Endothelial cell of hepatic sinusoid (primary cell): ENCODE measurements at regions not wholly inside any gene's neighbourhood (a gene's known extent, or its start where the extent isn't known, plus 50 kb on each side); places are given as distances from the start of the nearest gene placed in this dataset.
"Not testable (repeated sequence)": the region's sequence is repeated elsewhere in the genome, so short reads cannot be mapped to it uniquely, and the experiment has no call there.

Experiments
- in situ Hi-C: cut with HindIII; loops from 2 replicates; pipeline ENCODE4 v1.10.0; 2017; ENCODE audit warnings: low sequenced_read_pairs

GRCh38 chr4:166153548-166153947, 280.5 kb downstream of the TLL1 start:
- in situ Hi-C loops: no loop called here

DNA sequence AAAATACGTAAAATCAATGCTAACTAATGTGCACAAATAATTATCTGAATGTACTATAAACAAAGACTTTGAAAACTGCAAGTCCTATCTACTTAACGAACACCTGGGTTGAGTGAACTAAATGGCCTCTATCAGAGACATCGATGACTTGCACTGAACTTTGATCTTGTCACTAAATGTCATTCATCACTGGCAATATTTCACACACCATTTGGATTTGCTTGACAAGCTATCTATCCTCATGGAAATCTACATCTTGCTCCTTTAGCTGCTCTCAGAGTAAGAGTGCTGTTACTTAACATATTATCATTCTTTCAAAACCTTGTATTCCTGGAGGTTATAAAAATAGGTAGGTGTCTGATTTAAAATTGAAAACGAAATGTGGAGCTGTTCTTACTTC, 289.3 kb downstream of the TLL1 start:
- in situ Hi-C loops: no loop called here

GRCh38 chr4:166165829-166166420, 292.9 kb downstream of the TLL1 start:
- in situ Hi-C loops: no loop called here

DNA sequence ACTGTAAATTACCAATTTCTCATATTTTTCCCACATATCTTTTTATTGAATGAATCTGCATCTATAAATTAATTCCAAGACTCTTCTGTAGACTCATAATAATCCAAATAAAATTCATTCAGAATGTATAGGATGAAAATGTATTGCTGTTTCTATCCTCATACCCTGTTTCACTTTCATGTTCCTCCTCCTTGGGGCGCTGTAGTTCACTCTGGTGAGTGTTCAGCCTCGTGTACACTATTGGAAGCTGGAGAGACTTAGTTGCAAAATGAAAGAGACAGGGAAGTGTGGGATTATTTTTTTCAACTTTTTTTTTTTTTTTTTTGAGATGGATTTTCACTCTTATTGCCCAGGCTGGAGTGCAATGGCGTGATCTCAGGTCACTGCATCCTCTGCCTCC, 296.1 kb downstream of the TLL1 start:
- in situ Hi-C loops: no loop called here

- in situ Hi-C loops: no loop called here
These were observed 299.6 kb downstream of the TLL1 start for GRCh38 chr4:166172619-166173018.

- in situ Hi-C loops: no loop called here
These were observed 301.9 kb downstream of the TLL1 start for GRCh38 chr4:166174717-166175490.

GRCh38 chr4:166182145-166182544, 309.1 kb downstream of the TLL1 start:
- in situ Hi-C loops: no loop called here

DNA sequence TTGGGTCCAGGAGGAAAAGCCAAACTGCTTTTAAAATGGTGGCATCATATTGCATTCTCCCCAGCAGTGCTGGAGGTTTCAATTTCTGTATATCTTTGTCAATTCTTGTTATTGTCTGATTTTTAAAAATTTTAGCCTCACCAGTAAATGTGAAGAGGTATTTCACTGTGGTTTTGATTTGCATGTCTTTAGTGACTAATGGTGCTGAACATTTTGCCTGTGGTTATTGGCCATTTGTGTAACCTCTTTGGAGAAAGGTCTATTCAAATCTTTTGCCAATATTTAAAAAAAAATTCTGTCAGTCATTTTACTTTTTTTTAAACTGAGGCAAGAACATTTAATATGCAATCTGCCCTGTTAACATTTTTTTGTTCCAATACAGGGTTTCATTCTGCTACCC, 322.1 kb downstream of the TLL1 start:
- in situ Hi-C loops: no loop called here

DNA sequence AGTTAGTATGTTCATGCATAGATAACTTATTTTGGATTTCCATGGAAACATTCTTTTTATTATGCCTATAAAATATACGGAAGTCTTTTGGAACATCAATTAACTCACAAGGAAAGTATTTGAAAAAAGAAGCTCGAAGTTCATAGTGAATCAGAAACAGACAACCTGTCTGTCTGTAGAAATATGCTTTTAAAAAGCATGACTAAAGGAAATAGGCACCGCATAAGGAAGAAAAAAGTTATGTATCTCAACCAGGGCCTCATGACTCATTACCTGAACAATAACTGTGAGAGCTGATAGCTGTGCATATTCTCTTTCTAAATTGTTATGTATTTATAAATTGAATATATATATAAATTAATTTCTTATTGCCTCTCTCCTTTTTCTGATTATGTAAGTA, 324.1 kb downstream of the TLL1 start:
- in situ Hi-C loops: no loop called here

GRCh38 chr4:166198041-166198440, 325.0 kb downstream of the TLL1 start:
- in situ Hi-C loops: no loop called here

- in situ Hi-C loops: no loop called here
These were observed 325.7 kb downstream of the TLL1 start for GRCh38 chr4:166198516-166199310.

GRCh38 chr4:166202991-166203390, 330.0 kb downstream of the TLL1 start:
- in situ Hi-C loops: no loop called here

- in situ Hi-C loops: not testable (repeated sequence)
These were observed 339.3 kb downstream of the TLL1 start for GRCh38 chr4:166212326-166212725.

DNA sequence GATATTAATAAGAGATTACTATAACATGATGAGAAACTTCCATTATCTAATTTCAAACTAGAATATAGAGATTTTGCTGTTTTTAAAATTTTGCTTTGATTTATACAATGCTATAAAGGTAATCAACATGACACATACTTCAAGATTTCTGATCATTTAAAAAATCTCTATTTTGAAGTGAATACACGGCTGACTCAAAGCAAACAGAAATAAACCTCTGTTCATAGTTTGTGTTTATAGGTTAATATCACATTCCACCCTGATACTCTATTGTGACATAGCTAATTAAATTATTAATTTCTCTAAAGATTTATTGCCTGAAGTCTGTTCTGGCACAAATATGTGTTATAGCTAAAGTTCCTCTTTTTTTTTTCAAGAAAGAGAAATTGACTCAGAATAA, 349.2 kb downstream of the TLL1 start:
- in situ Hi-C loops: no loop called here

DNA sequence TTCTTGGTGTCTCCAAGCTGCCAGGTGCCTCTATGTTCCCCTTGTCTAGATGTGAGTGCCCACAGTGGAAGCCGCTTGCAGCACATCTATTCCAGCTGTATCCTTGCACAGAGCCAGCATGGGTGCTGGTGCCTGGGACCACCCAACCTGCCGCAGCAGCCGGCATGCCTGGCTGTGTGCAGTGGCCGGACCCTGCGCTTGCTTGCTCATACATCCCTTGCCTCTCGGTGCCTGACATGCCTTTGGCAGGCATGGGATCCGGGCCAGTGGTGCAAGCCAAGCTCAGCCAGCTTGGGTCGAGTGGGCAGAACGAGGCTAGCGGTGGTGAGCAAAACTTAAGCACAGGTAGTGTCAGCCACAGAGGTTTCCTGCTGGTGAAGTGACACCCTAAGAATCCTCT, 355.1 kb downstream of the TLL1 start:
- in situ Hi-C loops: no loop called here

- in situ Hi-C loops: no loop called here
These were observed 356.8 kb downstream of the TLL1 start for GRCh38 chr4:166229799-166230198.

- in situ Hi-C loops: no loop called here
These were observed 357.8 kb downstream of the TLL1 start for GRCh38 chr4:166230841-166231240.

- in situ Hi-C loops: no loop called here
These were observed 366.3 kb downstream of the TLL1 start for GRCh38 chr4:166239354-166239753.

- in situ Hi-C loops: no loop called here
These were observed 379.7 kb downstream of the TLL1 start for GRCh38 chr4:166252487-166253402.

GRCh38 chr4:166257276-166257675, 384.2 kb downstream of the TLL1 start:
- in situ Hi-C loops: no loop called here

DNA sequence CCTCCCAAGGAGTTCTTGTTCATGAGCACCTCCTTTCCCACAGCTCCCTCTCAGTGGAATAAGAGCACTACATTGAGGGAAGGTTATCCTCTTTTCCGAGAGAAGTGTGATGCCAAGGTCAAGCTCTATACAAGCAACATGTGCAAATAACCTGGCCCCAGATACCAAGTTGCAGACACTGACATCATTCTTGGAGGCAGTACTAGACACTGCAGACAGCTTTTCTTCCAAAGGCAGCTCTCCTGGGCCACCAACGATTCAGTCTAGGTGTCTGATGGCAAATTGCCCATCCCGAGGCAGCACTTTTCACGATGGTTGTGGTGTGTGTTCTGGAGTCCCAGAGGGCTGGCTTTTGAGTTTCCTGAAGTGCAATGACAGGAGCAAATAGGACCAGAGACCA, 384.9 kb downstream of the TLL1 start:
- in situ Hi-C loops: no loop called here
